Tibial nerve (tissue), 3 donors: ENCODE measurements at regions not wholly inside any gene's neighbourhood (a gene's known extent, or its start where the extent isn't known, plus 50 kb on each side); places are given as distances from the start of the nearest gene placed in this dataset.

Source experiments
- POLR2A ChIP-seq, 2 donors: fragments of 450-650 bp; IDR thresholded peaks; one replicate each; pipeline ENCODE4 v1.6.1; 2017; ENCODE audit warnings: antibody characterized with exemption in 2 of 2, mild to moderate bottlenecking in 2 of 2, moderate library complexity in 2 of 2
- TF ChIP-seq, protein P1 (sequence below), 5 experiments: fragments of 200-600 bp in 3 of 5; fragments of 450-650 bp in 2 of 5; sonication (generic) in 3 of 5; IDR thresholded peaks; one replicate each; pipeline ENCODE4 v1.5.1; 2016 to 2019; ENCODE audit warnings: antibody characterized with exemption in 5 of 5, mild to moderate bottlenecking in 3 of 5, moderate library complexity in 2 of 5

DNA sequence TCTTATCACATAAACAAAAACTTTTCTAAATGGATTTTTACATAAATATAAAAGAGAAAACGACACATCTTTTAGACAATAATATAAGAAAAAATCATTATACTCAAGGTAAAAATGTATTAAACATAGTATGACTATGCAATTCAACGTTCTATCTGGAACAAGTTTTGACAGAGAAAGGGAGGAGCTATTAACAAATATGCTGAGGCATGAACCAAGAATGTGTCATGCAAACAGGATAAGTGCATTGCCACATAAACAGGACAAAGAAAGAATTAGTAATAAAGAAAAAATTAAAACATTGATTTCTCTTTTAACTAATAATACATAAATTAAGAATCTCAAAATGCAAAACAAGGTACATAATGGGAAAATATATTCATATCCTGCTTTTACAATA lies 1353.4 kb upstream of the GJE1 start:
- no peak for TF ChIP-seq POLR2A (IDR thresholded peaks at IDR 0.05)
- TF ChIP-seq, protein P1, sequence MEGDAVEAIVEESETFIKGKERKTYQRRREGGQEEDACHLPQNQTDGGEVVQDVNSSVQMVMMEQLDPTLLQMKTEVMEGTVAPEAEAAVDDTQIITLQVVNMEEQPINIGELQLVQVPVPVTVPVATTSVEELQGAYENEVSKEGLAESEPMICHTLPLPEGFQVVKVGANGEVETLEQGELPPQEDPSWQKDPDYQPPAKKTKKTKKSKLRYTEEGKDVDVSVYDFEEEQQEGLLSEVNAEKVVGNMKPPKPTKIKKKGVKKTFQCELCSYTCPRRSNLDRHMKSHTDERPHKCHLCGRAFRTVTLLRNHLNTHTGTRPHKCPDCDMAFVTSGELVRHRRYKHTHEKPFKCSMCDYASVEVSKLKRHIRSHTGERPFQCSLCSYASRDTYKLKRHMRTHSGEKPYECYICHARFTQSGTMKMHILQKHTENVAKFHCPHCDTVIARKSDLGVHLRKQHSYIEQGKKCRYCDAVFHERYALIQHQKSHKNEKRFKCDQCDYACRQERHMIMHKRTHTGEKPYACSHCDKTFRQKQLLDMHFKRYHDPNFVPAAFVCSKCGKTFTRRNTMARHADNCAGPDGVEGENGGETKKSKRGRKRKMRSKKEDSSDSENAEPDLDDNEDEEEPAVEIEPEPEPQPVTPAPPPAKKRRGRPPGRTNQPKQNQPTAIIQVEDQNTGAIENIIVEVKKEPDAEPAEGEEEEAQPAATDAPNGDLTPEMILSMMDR (IDR thresholded peaks at IDR 0.05), result no peak
